Central memory CD4-positive, alpha-beta T cell (primary cell): ENCODE measurements at regions not wholly inside any gene's neighbourhood (a gene's known extent, or its start where the extent isn't known, plus 50 kb on each side); places are given as distances from the start of the nearest gene placed in this dataset.

Source experiments
- DNase-seq: peaks from one replicate; pipeline ENCODE4 v3.0.0; 2022

DNA sequence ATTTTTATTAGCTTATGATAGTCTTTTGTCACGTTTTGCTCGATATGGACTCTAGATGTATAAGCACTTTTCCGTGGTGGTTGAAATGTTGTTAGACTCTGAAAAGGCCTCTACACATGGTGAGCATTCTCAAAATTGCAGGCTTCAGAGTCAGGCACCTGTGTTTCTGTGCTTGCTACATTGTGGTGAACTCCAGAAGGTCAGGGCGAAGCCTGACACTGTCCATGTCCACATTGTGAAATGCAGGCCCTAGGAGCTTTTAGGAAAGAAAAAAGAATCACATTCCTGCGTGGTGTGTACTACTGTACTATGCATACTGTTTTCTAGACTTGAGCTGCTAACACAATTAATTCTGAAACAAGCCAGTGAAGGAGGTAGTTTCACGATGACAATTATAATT lies 86.3 kb downstream of the HS3ST1 start:
- DNase-seq = no peak

DNA sequence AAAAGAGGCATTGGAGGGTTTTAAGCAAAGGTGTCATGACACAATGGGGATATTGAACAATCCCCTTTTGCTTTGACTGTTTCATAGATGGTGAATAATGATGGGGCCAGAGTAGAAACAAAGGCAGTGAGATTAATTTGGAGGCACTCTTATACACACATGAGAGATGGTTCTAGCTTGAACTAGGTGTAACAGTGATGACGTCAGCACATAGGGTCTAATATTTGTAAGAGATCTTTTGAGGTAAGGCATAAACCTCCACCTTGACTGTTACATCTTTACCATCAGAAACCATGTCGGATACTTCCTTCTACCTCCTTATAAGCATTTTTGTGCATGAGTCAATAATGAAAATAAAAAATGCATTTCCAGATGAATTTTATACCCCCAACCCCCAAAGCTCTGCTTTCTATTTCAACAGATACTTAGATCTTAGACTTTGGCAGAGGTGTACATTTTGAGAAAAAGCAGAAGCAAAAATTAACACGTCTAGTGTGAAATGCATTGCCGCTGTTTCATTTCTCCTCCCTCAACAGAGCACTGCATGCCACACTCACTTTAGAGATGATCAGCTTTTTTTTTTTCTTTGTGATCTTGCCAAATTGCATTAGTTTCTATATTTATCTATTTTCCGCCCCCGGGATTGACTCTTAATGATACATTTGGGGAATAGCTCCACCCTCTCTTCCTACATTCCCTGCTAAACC lies 87.2 kb downstream of the HS3ST1 start:
- DNase-seq = no peak

DNA sequence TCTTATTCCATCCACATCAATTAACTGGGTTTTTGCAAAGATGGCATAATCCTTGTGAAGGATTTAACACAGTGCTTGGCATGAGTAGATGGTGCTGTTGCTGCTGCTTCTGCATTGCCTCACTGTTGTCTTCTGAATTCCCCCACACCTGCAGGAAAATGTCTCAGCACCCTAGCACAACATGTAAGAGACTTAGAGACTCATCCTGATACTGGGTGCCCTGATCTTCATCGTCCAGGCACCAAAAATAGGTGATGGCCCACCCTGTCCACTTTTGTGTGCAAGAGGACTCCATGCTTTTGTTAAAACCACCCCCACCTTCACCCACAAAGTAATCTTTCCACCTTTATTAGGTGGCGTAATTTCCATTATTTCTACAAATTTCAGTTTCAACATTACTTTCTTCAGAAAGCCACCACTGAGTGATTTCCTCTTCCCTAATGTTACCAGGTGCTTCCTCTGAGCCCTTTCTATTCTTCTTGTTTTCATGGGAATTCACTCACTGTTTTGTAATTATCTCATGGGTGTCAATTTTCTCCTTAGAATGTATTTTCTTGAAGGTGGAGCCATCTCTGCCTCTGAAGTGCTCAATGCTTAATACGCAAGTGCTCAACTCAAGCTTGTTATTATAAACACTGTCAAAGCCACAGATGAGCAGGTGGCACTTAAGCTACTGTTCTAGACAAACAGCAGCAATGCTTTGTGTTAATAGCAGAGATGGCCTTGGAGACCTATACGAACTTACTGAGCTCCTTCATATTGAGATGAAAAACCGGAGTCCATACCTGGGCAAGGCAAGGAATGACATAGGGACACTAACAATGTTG lies 89.5 kb downstream of the HS3ST1 start:
- no peak for DNase-seq

DNA sequence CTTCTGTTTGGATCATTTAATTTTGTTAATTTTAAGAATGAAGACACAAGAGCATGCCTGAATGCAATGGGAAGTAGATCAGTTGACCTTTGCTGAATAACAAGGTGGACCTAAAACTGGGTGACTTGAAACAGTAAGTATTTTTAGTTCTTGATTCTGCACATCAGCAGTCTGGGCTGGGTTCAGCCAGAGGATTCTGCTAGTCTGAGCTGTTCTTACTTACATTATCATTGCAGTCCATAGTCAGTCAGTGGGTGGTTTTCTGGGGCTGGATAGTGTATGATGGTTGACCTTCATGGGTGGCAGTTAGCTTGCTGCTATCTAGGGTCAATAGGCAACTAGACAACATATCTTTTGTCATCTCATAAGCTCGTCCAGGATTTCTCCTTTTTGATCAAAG lies 91.4 kb downstream of the HS3ST1 start:
- DNase-seq = no peak

DNA sequence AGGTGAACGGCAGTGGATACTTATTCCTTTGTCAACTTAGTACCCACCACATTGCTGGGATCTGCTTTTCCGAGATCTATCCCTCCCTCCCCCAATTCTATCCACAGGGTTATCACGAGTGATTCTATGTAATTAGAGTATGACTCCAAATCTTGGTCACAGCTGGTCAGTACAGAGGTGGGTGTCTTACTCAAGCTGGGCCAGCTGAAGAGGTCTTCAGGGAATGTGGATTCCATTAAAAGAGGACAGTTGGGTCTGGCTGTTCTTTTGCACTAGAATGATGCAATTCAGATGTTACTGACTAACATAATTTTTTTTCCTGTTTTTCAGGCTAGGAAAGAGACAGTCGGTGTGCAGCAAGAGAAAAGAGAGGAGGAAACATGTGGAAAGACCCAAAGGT lies 92.3 kb downstream of the HS3ST1 start:
- no peak for DNase-seq

DNA sequence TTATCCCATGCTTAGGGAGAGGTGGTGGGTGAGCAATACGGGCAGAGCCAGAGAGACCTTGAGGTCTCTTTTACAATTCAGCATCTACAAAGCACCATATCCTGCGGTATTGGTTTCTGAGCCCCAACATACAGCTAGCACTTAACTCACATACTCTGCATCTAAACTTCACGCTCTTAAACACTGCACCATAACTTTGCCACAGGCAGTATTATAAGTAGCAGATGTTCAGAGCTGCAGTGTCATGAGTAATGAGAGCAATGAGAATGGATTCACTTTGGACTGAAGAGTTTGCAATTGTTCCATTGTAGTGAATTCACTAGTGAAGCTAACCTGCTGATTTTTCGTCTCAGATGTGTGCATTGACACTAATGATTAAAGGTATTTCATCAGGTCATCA lies 93.8 kb downstream of the HS3ST1 start:
- DNase-seq = no peak

DNA sequence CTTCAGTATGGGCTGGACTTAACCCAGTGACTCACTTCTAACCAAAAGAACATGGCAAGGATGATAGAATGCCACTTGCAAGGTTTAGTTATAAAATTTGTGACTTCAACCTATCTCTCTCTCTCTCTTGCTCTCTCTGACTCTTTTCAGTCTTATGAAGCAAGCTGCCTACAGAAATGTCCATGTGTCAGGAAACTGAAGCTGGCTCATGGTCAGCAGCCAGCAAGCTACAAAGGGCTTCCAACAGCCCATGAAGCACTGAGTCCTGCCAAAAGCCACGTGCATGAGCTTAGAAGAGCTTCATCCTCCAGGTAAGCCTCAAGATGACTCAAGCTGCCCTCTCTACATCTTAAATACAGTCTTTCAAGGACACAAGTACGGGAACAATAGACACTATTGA lies 100.3 kb downstream of the HS3ST1 start:
- DNase-seq = no peak

DNA sequence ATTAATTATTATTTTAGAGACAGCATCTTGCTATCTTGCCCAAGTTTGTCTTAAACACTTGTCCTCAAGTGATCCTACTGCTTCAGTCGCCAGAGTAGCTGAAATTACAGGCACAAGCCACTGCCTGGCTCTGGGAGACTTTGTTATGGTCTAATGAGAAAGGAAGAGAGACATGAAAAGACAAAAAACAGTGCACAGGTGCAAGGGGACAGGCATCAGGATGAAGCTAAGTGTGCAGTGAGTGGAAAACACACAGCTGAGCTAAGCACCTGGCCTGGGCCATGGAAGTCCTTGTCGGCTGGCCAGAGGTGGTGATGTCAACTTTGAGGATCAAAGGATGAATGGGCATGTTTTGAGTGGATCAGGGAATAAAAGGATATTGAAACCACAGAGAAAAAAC lies 102.7 kb downstream of the HS3ST1 start:
- DNase-seq = no peak

DNA sequence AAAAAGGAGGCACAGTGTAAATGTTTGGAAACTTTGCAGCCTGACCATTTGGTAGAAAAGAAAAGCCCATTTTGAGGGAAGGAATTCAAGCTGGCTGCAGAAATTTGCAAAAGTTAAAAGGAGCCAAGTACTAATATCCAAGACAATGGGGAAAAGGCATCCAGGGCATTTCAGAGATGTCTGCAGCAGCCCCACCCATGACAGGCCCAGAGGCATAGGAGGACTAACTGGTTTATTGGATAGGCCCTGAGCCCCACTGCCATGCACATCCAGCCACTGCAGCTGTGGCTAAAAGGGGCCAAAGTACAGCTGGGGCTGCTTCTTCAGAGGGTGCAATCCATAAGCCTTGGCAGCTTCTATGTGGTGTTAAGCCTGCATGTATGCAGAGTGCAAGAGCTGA lies 104.9 kb downstream of the HS3ST1 start:
- no peak for DNase-seq

DNA sequence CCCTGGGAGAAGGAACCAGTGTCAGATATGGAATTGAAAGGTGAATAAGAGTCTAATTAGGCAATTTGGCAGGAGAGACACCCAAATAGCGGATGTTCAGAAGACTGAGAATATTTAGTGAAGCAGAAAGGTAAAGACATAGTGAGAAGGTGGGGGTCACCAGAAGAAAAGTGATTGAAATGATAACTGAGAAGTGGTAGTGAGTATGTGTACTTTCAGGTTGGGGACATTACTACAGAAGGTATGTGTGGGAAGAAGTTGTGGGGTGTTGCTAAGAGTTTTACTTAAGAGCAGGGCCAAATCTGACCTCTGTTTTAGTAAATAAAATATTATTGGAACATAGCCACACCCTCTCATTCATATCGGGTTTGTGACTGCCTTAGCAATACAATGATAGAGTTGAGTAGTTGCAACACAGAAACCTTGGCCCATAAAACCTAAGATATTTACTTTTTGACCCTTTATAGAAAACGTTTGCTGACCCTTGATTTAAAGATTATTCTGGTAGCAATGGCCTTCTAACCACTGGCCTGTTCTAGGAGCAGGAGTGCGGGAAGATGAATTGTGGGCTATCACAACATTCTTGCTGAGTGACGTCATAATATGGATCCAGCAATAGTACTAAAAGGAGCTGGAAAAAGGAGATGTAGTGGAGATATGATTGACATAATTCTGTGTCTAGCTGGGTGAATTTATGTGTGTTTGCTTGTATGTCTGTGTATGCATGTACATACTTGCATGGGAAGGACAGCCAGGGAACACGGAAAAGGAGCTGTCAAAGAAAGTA lies 115.3 kb downstream of the HS3ST1 start:
- no peak for DNase-seq

DNA sequence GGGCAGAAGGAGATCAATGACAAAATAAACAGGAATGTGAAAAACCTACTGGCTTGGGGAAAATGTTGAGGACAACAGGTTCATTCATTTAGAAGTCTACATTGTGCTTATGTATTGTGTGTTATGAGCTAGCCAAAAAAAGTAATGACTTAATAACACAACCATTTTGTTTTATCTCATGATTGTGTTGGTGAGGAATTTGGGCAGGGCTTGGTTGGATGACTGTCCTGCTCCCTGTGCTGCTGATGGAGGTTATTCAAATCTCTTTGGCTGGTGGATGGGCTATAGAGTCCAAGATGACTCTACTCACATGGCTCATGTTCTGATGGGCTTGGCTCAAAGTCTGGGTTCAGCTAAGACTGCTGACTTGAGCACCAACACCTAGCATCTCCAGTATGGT lies 116.3 kb downstream of the HS3ST1 start:
- no peak for DNase-seq

DNA sequence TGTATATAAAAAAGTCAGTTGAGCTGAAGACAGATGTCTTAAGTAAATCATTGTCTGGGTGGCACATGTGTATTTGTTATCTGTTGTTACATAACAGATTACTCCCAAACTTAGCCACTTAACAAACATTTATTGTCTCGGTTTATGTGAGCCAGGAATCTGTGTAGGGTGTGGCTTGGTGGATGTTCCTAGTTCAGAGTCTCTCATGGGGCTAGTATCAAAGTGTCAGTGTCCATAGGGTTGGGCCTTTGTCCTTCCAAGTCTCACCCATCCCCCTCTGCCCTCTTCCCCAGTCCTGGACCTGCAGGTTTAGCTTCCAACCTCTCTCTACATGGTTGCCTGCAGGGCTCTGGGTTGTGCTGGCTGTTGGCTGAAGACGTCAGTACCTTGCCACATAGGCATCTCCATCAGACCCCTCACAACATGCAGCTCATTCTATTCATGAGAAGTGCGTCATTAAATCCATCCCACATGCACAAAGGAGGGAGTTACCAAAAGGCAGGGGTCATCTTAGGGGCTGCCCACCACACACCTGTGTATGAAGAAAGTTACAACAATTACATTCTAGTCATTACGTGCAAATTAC lies 127.5 kb downstream of the HS3ST1 start:
- DNase-seq = no peak

DNA sequence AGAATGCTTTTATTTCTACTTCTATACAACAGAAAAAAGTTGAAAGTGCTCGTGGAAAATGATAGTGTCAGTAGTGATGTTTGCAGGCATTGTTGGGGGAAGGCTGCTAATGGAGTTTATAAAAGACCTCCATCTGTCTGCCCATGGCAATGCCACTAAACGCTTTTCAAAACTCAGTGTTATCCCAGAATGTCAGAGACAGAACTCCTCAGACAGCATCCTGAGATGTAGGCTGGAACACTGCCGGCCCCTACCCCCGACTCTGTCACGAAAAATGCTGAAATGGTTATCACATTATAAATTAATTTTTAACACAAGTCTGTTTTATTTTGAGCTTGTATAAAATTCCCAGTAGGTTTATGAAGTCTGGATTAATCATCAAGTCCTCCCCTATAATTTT lies 128.9 kb downstream of the HS3ST1 start:
- DNase-seq = no peak

DNA sequence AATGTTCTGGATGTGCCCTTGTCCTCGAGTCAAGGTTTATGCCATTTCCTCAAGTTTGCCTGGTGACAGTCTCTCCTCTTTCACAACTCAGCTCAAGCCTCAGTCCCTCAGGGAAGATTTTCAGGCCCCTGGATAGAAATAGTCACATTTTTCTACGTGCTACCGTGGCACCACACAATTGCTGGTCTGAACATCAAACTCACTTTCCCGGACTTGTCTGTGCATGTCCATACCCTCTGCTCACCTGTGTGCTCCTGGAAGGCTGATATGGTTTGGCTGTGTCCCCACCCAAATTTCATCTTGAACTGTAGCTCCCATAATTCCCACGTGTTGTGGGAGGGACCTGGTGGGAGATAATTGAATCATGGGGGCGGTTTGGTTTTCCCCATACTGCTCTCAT lies 129.7 kb downstream of the HS3ST1 start:
- no peak for DNase-seq

DNA sequence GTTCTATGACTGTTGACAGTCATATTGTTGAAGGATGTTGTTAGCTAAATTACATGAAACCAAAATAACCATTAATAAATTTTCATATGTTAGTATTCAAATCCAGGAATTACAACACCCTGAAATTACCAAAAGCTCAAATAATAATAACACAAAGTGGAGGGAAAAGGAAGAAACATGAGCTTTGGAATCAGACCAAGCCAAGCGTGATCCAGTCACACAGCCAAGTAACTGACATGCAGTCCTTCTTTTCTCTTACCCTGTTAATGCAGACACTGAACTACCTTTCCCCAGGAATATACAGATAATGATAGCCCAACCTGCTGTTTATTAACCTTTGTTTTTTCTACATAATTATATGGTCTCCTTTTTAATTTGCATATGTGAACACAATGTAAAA lies 130.2 kb downstream of the HS3ST1 start:
- DNase-seq = no peak

DNA sequence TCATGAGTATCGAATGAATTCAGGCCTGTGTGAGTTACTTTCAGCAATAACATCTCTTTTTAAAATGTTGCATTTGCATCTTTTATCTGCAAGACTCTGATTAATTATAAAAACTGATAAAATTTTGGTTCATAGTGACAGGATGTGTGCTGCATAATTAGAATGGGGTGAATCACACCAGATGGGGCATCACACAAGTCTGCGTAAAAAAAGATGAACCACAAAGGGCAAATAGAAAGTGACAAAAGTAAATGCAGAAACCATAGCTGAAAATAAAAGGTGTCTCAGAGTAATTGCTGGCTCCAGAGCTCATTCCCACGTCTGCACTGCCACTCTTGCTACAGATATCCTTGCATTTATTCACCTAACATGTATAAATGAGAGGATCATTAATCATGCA lies 131.1 kb downstream of the HS3ST1 start:
- DNase-seq = no peak

DNA sequence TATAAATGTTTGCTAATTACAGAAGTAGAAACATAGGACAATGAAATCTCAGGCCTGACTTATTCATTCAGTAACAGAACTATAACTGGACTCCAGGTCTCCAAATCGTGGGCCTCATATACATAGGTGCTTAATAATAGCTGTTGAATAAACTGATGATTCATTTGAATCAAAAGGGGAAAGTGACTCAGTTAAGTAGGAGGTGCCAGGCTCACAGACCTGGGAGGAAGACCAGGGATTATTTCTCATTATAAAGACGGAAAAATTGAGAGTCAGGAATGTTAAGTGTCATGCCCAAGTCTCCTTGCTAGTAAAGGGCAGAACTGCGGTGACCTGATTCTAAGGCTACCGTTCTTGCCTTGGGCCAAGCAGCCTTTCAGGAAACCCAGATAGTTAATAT lies 131.5 kb downstream of the HS3ST1 start:
- DNase-seq = no peak

DNA sequence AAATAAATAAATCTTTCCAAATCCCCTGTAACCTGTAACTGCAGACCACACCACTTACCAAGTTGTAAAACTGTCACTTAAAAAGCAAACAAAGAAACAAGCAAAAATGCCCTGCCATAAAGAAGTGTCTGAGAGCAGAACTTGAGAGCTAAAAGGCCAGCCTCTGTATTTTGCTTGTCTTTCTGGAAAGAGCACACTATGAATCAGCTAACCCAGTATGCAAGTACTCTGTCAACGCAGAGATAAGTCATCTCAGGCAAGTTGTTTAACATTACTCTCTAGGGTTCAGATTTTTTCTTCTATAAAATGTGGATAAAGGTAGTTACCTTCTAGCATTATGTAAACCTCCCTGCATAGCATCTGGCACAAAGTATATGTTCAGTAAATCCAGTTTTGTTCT lies 134.8 kb downstream of the HS3ST1 start:
- DNase-seq = no peak

DNA sequence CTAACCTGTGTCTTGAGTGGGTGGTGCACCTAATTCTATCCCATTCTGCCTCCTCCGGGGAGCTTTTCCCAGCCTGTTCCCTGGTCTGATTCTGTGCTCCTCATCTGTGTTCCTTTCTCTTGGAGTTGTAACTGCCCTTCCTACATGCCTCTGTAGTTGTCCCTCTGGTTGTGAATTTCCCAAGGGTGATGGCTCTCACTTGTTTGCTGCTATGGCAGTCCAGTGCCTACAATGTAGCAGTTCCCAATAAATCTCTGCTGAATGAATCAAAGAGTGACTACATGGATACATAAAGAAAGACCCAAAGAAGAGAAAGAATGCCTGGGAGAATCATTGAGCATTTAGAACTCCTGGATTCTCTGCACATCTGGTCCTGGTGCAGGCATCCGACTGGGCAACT lies 141.6 kb downstream of the HS3ST1 start:
- no peak for DNase-seq

DNA sequence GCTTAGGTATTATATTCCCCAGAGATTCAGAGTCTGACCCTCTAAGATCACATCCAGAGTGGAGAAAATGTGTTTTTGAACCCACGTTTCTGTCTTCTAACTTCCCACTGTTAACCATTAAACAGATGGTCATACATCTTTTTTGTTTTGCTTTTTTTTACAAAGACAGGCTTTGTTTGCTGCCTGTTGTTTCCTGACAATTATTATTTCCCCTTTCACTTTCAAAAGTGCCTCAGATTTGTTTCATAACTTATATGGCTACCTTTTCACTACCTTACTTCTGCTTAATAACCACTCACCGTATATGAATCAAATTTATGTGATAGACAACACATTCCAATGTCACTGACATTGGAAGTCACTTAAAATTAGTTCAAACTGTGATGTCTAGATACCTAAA lies 142.2 kb downstream of the HS3ST1 start:
- DNase-seq = no peak

DNA sequence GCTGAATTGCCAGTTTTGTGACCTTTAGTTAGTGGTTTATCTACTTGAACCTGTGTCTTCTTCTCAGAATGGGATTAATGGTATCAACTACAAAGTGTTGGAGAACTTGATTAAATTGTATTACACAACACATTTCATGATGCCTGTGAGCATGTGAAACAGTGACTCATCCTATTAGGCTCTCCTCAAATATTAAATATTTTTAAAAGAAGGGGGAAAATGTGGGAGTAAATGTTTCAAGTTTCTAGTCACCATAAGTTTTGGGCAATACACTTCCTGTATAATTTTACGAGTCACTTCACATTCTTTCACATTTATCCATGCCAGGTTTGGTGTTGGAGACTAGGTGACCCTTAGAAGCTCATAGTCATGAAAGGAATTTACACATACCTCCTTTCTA lies 147.0 kb downstream of the HS3ST1 start:
- DNase-seq = no peak

DNA sequence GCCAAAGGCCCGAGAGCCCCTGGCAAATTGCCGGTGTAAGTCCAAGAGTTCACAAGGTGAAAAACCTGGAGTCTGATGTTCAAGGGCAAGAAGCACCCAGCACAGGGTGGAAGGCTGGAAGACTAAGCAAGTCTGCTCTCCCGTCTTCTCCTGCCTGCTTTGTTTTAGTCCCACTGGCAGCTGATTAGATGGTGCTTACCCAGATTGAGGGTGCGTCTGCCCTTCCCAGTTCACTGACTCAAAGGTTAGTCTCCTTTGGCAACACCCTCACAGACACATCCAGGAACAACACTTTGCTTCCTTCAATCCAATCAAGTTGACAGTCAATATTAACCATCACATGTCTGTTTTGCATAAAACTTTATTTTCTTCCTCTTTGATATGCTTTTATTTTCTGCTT lies 157.4 kb downstream of the HS3ST1 start:
- no peak for DNase-seq

DNA sequence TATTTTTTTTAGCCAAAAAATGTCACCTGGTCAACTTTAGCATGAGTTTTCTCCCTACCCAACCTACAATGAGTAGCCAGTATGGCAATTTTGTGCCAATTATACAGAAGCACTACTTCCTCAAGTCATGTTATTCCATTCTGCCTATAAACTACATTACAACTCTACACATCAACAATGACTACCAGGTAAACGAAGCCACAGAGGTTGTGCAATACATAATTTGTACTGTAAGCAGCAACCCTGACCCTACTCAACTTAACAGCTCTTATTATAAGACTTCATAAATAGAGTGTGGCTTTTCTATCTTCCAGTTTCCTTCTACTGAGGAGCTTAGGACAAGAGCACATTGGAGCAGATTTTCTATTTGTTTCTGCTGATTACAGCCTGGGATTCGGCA lies 160.5 kb downstream of the HS3ST1 start:
- no peak for DNase-seq

DNA sequence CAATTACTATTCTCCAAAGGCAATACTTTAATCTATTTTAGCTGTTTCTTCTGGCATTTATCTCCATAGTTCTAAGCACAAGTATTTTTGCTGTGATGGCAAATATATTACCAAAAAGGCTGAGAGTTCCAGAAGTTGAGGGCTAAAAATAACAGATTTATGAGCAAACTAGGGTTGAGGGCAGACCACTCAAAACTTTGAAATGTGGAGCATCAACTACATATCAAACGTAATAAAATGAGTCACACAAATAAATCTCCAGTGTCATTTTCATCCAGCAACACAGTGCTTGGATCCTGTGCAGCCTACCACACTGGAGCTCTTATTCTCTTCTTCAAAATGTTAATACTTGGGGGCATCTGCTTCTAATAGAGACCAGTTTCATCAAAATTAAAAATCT lies 163.9 kb downstream of the HS3ST1 start:
- DNase-seq = no peak
